B cell (primary cell): ENCODE measurements at regions not wholly inside any gene's neighbourhood (a gene's known extent, or its start where the extent isn't known, plus 50 kb on each side); places are given as distances from the start of the nearest gene placed in this dataset.

ENCODE experiments used
- ATAC-seq: fragments of 200-7000 bp; cut with Tn5 transposase; one replicate; pipeline ENCODE4 v1.10.0; 2021; ENCODE audit warnings: low read depth, mild to moderate bottlenecking, moderate number of reproducible peaks, moderate library complexity
- CTCF ChIA-PET: fragments of 350-600 bp; sonication (Branson Sonifier 250); formaldehyde crosslinking; loops from one replicate; lab custom pipeline; 2021; ENCODE audit warnings: antibody characterized with exemption, inconsistent platforms; lab: Charles Lee
- POLR2A ChIA-PET: fragments of 350-600 bp; sonication (Branson Sonifier 250); formaldehyde crosslinking; loops from one replicate; lab custom pipeline; 2021; ENCODE audit warnings: antibody characterized with exemption; lab: Charles Lee
- DNase-seq: peaks from one replicate; pipeline ENCODE4 v3.0.0; 2013
- H2AFZ ChIP-seq: 2 replicates; pipeline ENCODE4 v1.6.1; 2012; ENCODE audit warnings: mild to moderate bottlenecking, low read depth, low read length; ENCODE audit not compliant: insufficient read depth, poor library complexity, severe bottlenecking
- H3K27ac ChIP-seq, 2 donors: 1 replicate in 1 of 2; 2 replicates in 1 of 2; pipeline ENCODE4 v1.5.1; 2012 to 2013; ENCODE audit warnings: low read length in 2 of 2, mild to moderate bottlenecking in 2 of 2, moderate library complexity in 1 of 2
- H3K27me3 ChIP-seq, 4 experiments: fragments of 200-600 bp in 1 of 4; sonication (generic) in 1 of 4; replicated peaks in 1 of 4; 1 replicate in 2 of 4; 2 replicates in 2 of 4; pipeline versions ENCODE4 v1.6.1 to v1.7.0; 2013 to 2016; ENCODE audit warnings: low read length in 3 of 4, mild to moderate bottlenecking in 2 of 4, mixed read lengths in 1 of 4, moderate library complexity in 1 of 4; ENCODE audit not compliant: insufficient read depth in 4 of 4, control insufficient read depth in 3 of 4; ENCODE audit errors: control extremely low read depth in 1 of 4
- H3K36me3 ChIP-seq, 2 experiments: replicated peaks in 1 of 2; 1 replicate in 1 of 2; 2 replicates in 1 of 2; pipeline versions ENCODE4 v1.6.1 to v1.7.1; 2013; ENCODE audit warnings: low read length in 1 of 2; ENCODE audit not compliant: insufficient read depth in 2 of 2, control insufficient read depth in 1 of 2; ENCODE audit errors: control extremely low read depth in 1 of 2, extremely low read depth in 1 of 2
- H3K4me1 ChIP-seq, 2 donors: fragments of 200-600 bp in 1 of 2; sonication (generic) in 1 of 2; 1 replicate in 1 of 2; 2 replicates in 1 of 2; pipeline versions ENCODE4 v1.5.1 to v1.6.1; 2013 to 2017; ENCODE audit warnings: low read length in 2 of 2; ENCODE audit not compliant: control insufficient read depth in 2 of 2, insufficient read depth in 2 of 2
- H3K4me2 ChIP-seq: replicated peaks from 2 replicates; pipeline ENCODE3; 2012; ENCODE audit warnings: mild to moderate bottlenecking, low read depth, low read length; ENCODE audit not compliant: poor library complexity, severe bottlenecking
- H3K4me3 ChIP-seq, 5 experiments: fragments of 200-600 bp in 1 of 5; sonication (generic) in 1 of 5; 1 replicate in 3 of 5; 2 replicates in 2 of 5; pipeline versions ENCODE4 v1.5.1 to v1.7.0; 2011 to 2016; ENCODE audit warnings: low read length in 4 of 5, mild to moderate bottlenecking in 4 of 5, low read depth in 2 of 5, control low read depth in 1 of 5, moderate library complexity in 1 of 5; ENCODE audit not compliant: insufficient read depth in 1 of 5; ENCODE audit errors: control extremely low read depth in 1 of 5, extremely low read depth in 1 of 5
- H3K79me2 ChIP-seq: fragments of 200-600 bp; sonication (generic); one replicate; pipeline ENCODE4 v1.6.0; 2016; ENCODE audit warnings: low read length; ENCODE audit not compliant: control insufficient read depth, insufficient read depth
- H3K9ac ChIP-seq: fragments of 200-600 bp; sonication (generic); 2 replicates; pipeline ENCODE4 v1.6.1; 2017; ENCODE audit warnings: mild to moderate bottlenecking, low read length, moderate library complexity
- H3K9me3 ChIP-seq, 3 donors: one replicate each; pipeline versions ENCODE4 v1.6.1 to v1.7.1; 2013; ENCODE audit warnings: low read length in 2 of 3; ENCODE audit not compliant: control insufficient read depth in 2 of 3, insufficient read depth in 1 of 3; ENCODE audit errors: control extremely low read depth in 1 of 3
- H4K20me1 ChIP-seq: 2 replicates; pipeline ENCODE4 v1.6.0; 2012; ENCODE audit warnings: mild to moderate bottlenecking, low read length; ENCODE audit not compliant: insufficient read depth, control insufficient read depth, poor library complexity, severe bottlenecking
- H3K27ac Mint-ChIP-seq: one replicate; pipeline ENCODE4 v1.8.0; 2021; ENCODE audit warnings: mixed read lengths
- H3K27me3 Mint-ChIP-seq: one replicate; pipeline ENCODE4 v1.8.0; 2021; ENCODE audit warnings: mixed read lengths
- H3K4me1 Mint-ChIP-seq: one replicate; pipeline ENCODE4 v1.8.0; 2021; ENCODE audit warnings: mixed read lengths
- H3K4me3 Mint-ChIP-seq: one replicate; pipeline ENCODE4 v1.8.0; 2021; ENCODE audit warnings: mixed read lengths
- H3K9me3 Mint-ChIP-seq: one replicate; pipeline ENCODE4 v1.8.0; 2022; ENCODE audit warnings: mixed read lengths; ENCODE audit not compliant: insufficient read depth
- EZH2 ChIP-seq: IDR thresholded peaks from 2 replicates; pipeline ENCODE4 v1.6.1; 2012; ENCODE audit warnings: borderline replicate concordance, low read depth, mild to moderate bottlenecking, moderate library complexity, low read length; ENCODE audit not compliant: insufficient read depth, poor library complexity, severe bottlenecking
- WGBS: methylation state at CpG from one replicate; pipeline ENCODE4 v1.1.5; 2013; ENCODE audit warnings: missing lambda C conversion rate; ENCODE audit not compliant: insufficient coverage; 5-methylcytosine and 5-hydroxymethylcytosine counted together
- intact Hi-C: fragments of 100-400 bp; cut with micrococcal nuclease; formaldehyde crosslinking; loops from one replicate; pipeline ENCODE4 v1.10.0; 2022
- TF ChIP-seq, protein P1 (sequence below): fragments of 200-600 bp; IDR thresholded peaks from one replicate; pipeline ENCODE4 v1.8.0; 2022; ENCODE audit warnings: antibody characterized with exemption, mild to moderate bottlenecking

DNA sequence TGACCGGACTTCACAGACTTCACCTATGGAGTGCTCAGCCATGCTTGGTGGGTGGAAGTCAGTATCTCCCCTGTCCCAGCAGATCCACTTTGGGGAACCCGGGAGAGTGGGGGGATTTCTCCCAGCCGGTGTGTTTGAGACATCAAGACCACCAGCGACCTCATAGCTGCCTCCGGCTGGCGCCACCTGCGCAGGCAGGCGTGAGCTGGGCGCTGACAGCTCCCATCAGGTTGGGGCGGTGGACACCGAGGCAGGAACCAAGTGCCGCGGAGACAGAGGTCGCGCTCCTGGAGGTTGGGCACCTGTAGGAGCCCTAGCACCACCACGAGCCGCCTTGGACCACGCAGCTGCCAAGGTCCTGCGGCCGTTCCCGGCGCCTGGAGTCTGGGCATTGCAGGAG is 124.0 kb upstream of the LARP1 start:
- Histone ChIP-seq H3K79me2 (no peaks in the 10 kb centered on the region), H3K9ac (no peak overlapping the region), H3K36me3 (no peaks in the 10 kb centered on the region), H3K27me3 (no peaks in the 10 kb centered on the region), H3K4me2 (no peak overlapping the region), H3K4me1 (no peaks in the 10 kb centered on the region), H4K20me1 (no peaks in the 10 kb centered on the region), H3K27ac (no peak overlapping the region), H3K4me3 (no peak overlapping the region), H3K9me3 (peaks cover 0 to 4% (median 0%) of the 10 kb centered on the region in 3 donors), H2AFZ (no peak overlapping the region)
- WGBS: 98% methylated on average over 22 of the region's 22 CpGs
- POLR2A ChIA-PET: no interaction called here
- Mint-ChIP-seq H3K27me3 (peaks cover 3% of the 10 kb centered on the region), H3K4me3 (no peak overlapping the region), H3K9me3 (no peaks in the 10 kb centered on the region), H3K4me1 (no peaks in the 10 kb centered on the region), H3K27ac (no peak overlapping the region)
- CTCF ChIA-PET: interaction anchor here (0.7 to 1.1 kb wide), 2 partner anchors 163 kb away, joined by 3 to 4 read pairs; no protein-coding TSS in a partner anchor
- no peak for DNase-seq
- no peak for ATAC-seq
- intact Hi-C loops: no loop called here
- TF ChIP-seq, protein P1, sequence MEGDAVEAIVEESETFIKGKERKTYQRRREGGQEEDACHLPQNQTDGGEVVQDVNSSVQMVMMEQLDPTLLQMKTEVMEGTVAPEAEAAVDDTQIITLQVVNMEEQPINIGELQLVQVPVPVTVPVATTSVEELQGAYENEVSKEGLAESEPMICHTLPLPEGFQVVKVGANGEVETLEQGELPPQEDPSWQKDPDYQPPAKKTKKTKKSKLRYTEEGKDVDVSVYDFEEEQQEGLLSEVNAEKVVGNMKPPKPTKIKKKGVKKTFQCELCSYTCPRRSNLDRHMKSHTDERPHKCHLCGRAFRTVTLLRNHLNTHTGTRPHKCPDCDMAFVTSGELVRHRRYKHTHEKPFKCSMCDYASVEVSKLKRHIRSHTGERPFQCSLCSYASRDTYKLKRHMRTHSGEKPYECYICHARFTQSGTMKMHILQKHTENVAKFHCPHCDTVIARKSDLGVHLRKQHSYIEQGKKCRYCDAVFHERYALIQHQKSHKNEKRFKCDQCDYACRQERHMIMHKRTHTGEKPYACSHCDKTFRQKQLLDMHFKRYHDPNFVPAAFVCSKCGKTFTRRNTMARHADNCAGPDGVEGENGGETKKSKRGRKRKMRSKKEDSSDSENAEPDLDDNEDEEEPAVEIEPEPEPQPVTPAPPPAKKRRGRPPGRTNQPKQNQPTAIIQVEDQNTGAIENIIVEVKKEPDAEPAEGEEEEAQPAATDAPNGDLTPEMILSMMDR: no peak
- TF ChIP-seq EZH2: no peak

DNA sequence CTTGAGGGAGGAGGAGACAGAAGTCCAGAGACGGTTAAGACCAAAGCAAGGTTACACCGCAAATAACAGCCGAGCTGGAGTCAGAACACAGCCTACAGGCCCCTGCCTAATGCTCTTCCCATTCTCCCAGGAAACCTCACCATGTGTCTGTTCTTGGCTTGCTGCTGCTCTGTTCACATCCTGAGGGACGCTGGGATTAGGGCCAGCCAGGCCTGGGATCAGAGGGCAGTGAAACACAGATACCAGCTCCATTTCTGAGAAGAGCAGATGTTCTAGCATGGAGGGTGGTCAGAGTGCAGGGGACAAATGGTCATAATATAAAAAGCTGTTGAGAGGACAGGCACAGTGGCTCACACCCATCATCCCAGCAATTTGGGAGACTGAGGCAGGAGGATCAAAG is 124.8 kb upstream of the LARP1 start:
- Histone ChIP-seq H3K9ac (no peak overlapping the region), H3K4me1 (no peaks in the 10 kb centered on the region), H3K27me3 (no peaks in the 10 kb centered on the region), H3K36me3 (no peaks in the 10 kb centered on the region), H3K9me3 (peaks cover 0 to 4% (median 0%) of the 10 kb centered on the region in 3 donors), H3K4me3 (no peak overlapping the region), H4K20me1 (no peaks in the 10 kb centered on the region), H3K4me2 (no peak overlapping the region), H2AFZ (no peak overlapping the region), H3K79me2 (no peaks in the 10 kb centered on the region), H3K27ac (no peak overlapping the region)
- intact Hi-C loops: no loop called here
- WGBS: 91% methylated on average over 4 of the region's 4 CpGs
- H3K4me3 Mint-ChIP-seq: no peak overlapping the region
- DNase-seq (no peak), ATAC-seq (no peak)
- TF ChIP-seq, protein P1: no peak
- no peak for TF ChIP-seq EZH2
- H3K27ac Mint-ChIP-seq: no peak overlapping the region
- POLR2A ChIA-PET: no interaction called here
- no peaks in the 10 kb centered on the region for H3K4me1 Mint-ChIP-seq
- CTCF ChIA-PET: interaction anchor here (1.1 kb wide), 1 partner anchor 162 kb away, joined by 4 read pairs; no protein-coding TSS in a partner anchor
- peaks cover 3% of the 10 kb centered on the region for H3K27me3 Mint-ChIP-seq
- no peaks in the 10 kb centered on the region for H3K9me3 Mint-ChIP-seq
